SH-SY5Y (cell line): ENCODE measurements at regions not wholly inside any gene's neighbourhood (a gene's known extent, or its start where the extent isn't known, plus 50 kb on each side); places are given as distances from the start of the nearest gene placed in this dataset.

ENCODE experiments used
- GATA2 ChIP-seq: IDR thresholded peaks from 2 replicates; pipeline ENCODE4 v1.6.1; 2011; ENCODE audit warnings: mild to moderate bottlenecking, low read depth, low read length
- GATA3 ChIP-seq: IDR thresholded peaks from 2 replicates; pipeline ENCODE4 v1.6.1; 2011; ENCODE audit warnings: low read depth, mild to moderate bottlenecking, low read length, moderate library complexity

DNA sequence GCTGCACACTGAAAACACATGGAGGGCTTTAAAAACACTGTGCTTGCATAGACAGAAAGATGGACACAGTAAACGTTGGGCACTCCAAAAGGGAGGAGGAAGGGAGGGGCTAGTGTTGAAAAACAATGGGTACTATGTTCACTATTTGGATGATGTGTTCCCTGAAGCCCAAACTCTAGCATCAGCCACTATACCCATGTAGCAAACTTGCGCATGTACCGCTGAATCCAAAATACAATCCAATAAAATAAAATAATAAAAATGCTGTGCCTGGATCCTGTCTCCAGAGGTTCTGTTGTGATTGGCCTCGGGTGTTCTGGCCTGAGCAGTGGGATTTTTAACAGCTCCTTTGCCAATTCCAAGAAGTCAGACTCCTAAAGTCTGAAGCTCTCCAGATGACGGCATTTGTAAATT lies 166.0 kb downstream of the TMEM182 start:
- TF ChIP-seq GATA2: no peak
- TF ChIP-seq GATA3: no peak
